ENCODE measurements at regions not wholly inside any gene's neighbourhood (a gene's known extent, or its start where the extent isn't known, plus 50 kb on each side); places are given as distances from the start of the nearest gene placed in this dataset.
"Not testable (repeated sequence)": the region's sequence is repeated elsewhere in the genome, so short reads cannot be mapped to it uniquely, and the experiment has no call there.

GRCh38 chr3:177353140-177353539, 155.9 kb upstream of the TBL1XR1 start:
- no peaks in the 10 kb centered on the region for H3K36me3 ChIP-seq
- H3K27ac ChIP-seq: peak overlapping the region in 2 of 3 donors; percentile 70 to 80
- DNase-seq: no peak
- no peak for TF ChIP-seq CTCF (IDR thresholded peaks at IDR 0.05)
- H3K4me3 ChIP-seq (replicated peaks in 1 of 3): no peak overlapping the region
- H3K9me3 ChIP-seq: no peaks in the 10 kb centered on the region
- 89 to 94% methylated on average over 8 of the region's 8 CpGs for WGBS, 2 donors
- H3K4me1 ChIP-seq: peaks cover 36 to 41% of the 10 kb centered on the region in 2 donors
- no peaks in the 10 kb centered on the region for H3K27me3 ChIP-seq
- intact Hi-C loops (cut with DNase I): loop anchor here (10.0 kb wide), 2 partner anchors 48 to 298 kb away; no protein-coding TSS in a partner anchor

GRCh38 chr3:177353879-177354278, 156.6 kb upstream of the TBL1XR1 start:
- H3K27ac ChIP-seq; DNase-seq; H3K27me3 ChIP-seq; H3K9me3 ChIP-seq; H3K36me3 ChIP-seq; H3K4me3 ChIP-seq (replicated peaks in 1 of 3): not testable (repeated sequence)
- peaks cover 38 to 44% of the 10 kb centered on the region in 2 donors for H3K4me1 ChIP-seq
- WGBS, 2 donors: 93 to 99% methylated on average over 3 of the region's 3 CpGs
- intact Hi-C loops (cut with DNase I): loop anchor here (10.0 kb wide), 2 partner anchors 49 to 299 kb away; no protein-coding TSS in a partner anchor

GRCh38 chr3:177354466-177354865, 157.2 kb upstream of the TBL1XR1 start:
- WGBS, 2 donors: 82 to 98% methylated on average over 4 of the region's 4 CpGs
- TF ChIP-seq CTCF (IDR thresholded peaks at IDR 0.05) (no peak), POLR2A (IDR thresholded peaks at IDR 0.05) (no peak)
- H3K4me3 ChIP-seq (replicated peaks in 1 of 3): no peak overlapping the region
- no peaks in the 10 kb centered on the region for H3K9me3 ChIP-seq
- no peaks in the 10 kb centered on the region for H3K27me3 ChIP-seq
- no peak for DNase-seq
- H3K36me3 ChIP-seq: no peaks in the 10 kb centered on the region
- intact Hi-C loops (cut with DNase I): loop anchor here (10.0 kb wide), 2 partner anchors 50 to 300 kb away; no protein-coding TSS in a partner anchor
- H3K4me1 ChIP-seq: peaks cover 44 to 50% of the 10 kb centered on the region in 2 donors
- H3K27ac ChIP-seq: no peak overlapping the region

GRCh38 chr3:177356113-177356512, 158.8 kb upstream of the TBL1XR1 start:
- WGBS, 2 donors: 94 to 95% methylated on average over 3 of the region's 3 CpGs
- intact Hi-C loops (cut with DNase I): loop anchor here (5.0 to 10.0 kb wide), 3 partner anchors 51 to 301 kb away; partner anchors contain the start of gene TBL1XR1
- TF ChIP-seq POLR2A (IDR thresholded peaks at IDR 0.05): no peak
- TF ChIP-seq CTCF (IDR thresholded peaks at IDR 0.05): no peak
- no peak for DNase-seq
- Histone ChIP-seq H3K36me3 (no peaks in the 10 kb centered on the region), H3K9me3 (no peaks in the 10 kb centered on the region), H3K4me3 (replicated peaks in 1 of 3) (no peak overlapping the region), H3K27me3 (no peaks in the 10 kb centered on the region), H3K4me1 (peaks cover 45 to 59% of the 10 kb centered on the region in 2 donors), H3K27ac (peak overlapping the region in 2 of 3 donors; percentile 74 to 88)

GRCh38 chr3:177356952-177357351, 159.7 kb upstream of the TBL1XR1 start:
- no peak overlapping the region for H3K4me3 ChIP-seq (replicated peaks in 1 of 3)
- TF ChIP-seq POLR2A (IDR thresholded peaks at IDR 0.05) (no peak), CTCF (IDR thresholded peaks at IDR 0.05) (no peak)
- DNase-seq: no peak
- intact Hi-C loops (cut with DNase I): loop anchor here (5.0 to 10.0 kb wide), 3 partner anchors 52 to 302 kb away; partner anchors contain the start of gene TBL1XR1
- H3K36me3 ChIP-seq: no peaks in the 10 kb centered on the region
- H3K4me1 ChIP-seq: peaks cover 49 to 60% of the 10 kb centered on the region in 2 donors
- no peaks in the 10 kb centered on the region for H3K9me3 ChIP-seq
- H3K27me3 ChIP-seq: no peaks in the 10 kb centered on the region
- peak overlapping the region; percentile 74 to 88 (median 76) for H3K27ac ChIP-seq

All from thyroid gland (tissue), 4 donors.